PC-3 (cell line): ENCODE measurements at regions not wholly inside any gene's neighbourhood (a gene's known extent, or its start where the extent isn't known, plus 50 kb on each side); places are given as distances from the start of the nearest gene placed in this dataset.
A peak's percentile ranks its signal among the peaks of the same experiment; 100 is the strongest.

Experiments
- ATAC-seq: fragments of 200-7000 bp; cut with Tn5 transposase; 2 replicates; pipeline ENCODE4 v1.9.1; 2020; ENCODE audit warnings: mild to moderate bottlenecking, moderate library complexity
- BruUV-seq: library from RNA; stranded (reverse); fragments of 400-500 nt; replicated peaks from 2 replicates; lab custom pipeline; 2021; lab: Mats Ljungman, UMichigan
- CTCF ChIA-PET: fragments of 300-600 bp; sonication (Branson Sonifier 250); formaldehyde crosslinking; loops from one replicate; lab custom pipeline; 2022; ENCODE audit warnings: antibody characterized with exemption; lab: Charles Lee
- POLR2A ChIA-PET: fragments of 300-600 bp; sonication (Branson Sonifier 250); formaldehyde crosslinking; loops from one replicate; lab custom pipeline; 2022; ENCODE audit warnings: antibody characterized with exemption; ENCODE audit not compliant: unreplicated experiment; lab: Charles Lee
- DNase-seq: peaks from one replicate; pipeline ENCODE4 v3.0.0-alpha.2; 2015
- H2AFZ ChIP-seq: fragments of 300-600 bp; sonication (generic); 2 replicates; pipeline ENCODE4 v1.6.0; 2016; ENCODE audit warnings: antibody characterized with exemption, low read length
- H3F3A ChIP-seq: fragments of 300-600 bp; sonication (generic); one replicate; pipeline ENCODE4 v1.6.0; 2017; ENCODE audit warnings: antibody characterized with exemption, low read length, control low read depth, mild to moderate bottlenecking; ENCODE audit not compliant: unreplicated experiment
- H3K27ac ChIP-seq: fragments of 300-600 bp; sonication (generic); 2 replicates; pipeline ENCODE4 v1.5.1; 2016; ENCODE audit warnings: mild to moderate bottlenecking, low read length
- H3K27me3 ChIP-seq: fragments of 300-600 bp; sonication (generic); 2 replicates; pipeline ENCODE4 v1.6.1; 2016; ENCODE audit warnings: low read length, mixed read lengths
- H3K36me3 ChIP-seq: fragments of 300-600 bp; sonication (generic); 2 replicates; pipeline ENCODE4 v1.6.1; 2016; ENCODE audit warnings: low read depth, mixed run types, low read length, mixed read lengths
- H3K4me1 ChIP-seq: fragments of 300-600 bp; sonication (generic); 2 replicates; pipeline ENCODE4 v1.5.1; 2016; ENCODE audit warnings: low read length; ENCODE audit not compliant: insufficient read depth
- H3K4me2 ChIP-seq: fragments of 300-600 bp; sonication (generic); 2 replicates; pipeline ENCODE4 v1.6.0; 2016; ENCODE audit warnings: low read length
- H3K4me3 ChIP-seq: fragments of 300-600 bp; sonication (generic); 2 replicates; pipeline ENCODE4 v1.5.1; 2016; ENCODE audit warnings: mild to moderate bottlenecking, low read length, mixed read lengths
- H3K79me2 ChIP-seq: fragments of 300-600 bp; sonication (generic); 2 replicates; pipeline ENCODE4 v1.6.1; 2017; ENCODE audit warnings: low read length, mixed read lengths
- H3K9ac ChIP-seq: fragments of 300-600 bp; sonication (generic); 2 replicates; pipeline ENCODE4 v1.6.0; 2016; ENCODE audit warnings: mild to moderate bottlenecking, low read length
- H3K9me2 ChIP-seq: fragments of 300-600 bp; sonication (generic); replicated peaks from 2 replicates; pipeline ENCODE4 v1.6.1; 2016; ENCODE audit warnings: mixed run types, low read length, mixed read lengths
- H3K9me3 ChIP-seq: fragments of 300-600 bp; sonication (generic); 2 replicates; pipeline ENCODE4 v1.6.1; 2016; ENCODE audit warnings: low read length, mixed read lengths
- H4K20me1 ChIP-seq: fragments of 300-600 bp; sonication (generic); 2 replicates; pipeline ENCODE4 v1.6.1; 2016; ENCODE audit warnings: low read length, mixed read lengths
- CTCF ChIP-seq: fragments of 300-600 bp; sonication (generic); conservative IDR thresholded peaks from 2 replicates; pipeline ENCODE4 v1.5.1; 2017; ENCODE audit warnings: antibody characterized with exemption, low read depth, mild to moderate bottlenecking, low read length
- EZH2 ChIP-seq: fragments of 300-600 bp; sonication (generic); IDR thresholded peaks from one replicate; pipeline ENCODE4 v1.6.1; 2017; ENCODE audit warnings: antibody characterized with exemption, mild to moderate bottlenecking, low read length; ENCODE audit not compliant: unreplicated experiment
- EZH2phosphoT487 ChIP-seq: fragments of 300-600 bp; sonication (generic); IDR thresholded peaks from 2 replicates; pipeline ENCODE4 v1.6.1; 2018; ENCODE audit warnings: mild to moderate bottlenecking, antibody characterized with exemption, low read length, borderline replicate concordance
- intact Hi-C: fragments of 100-400 bp; cut with micrococcal nuclease; formaldehyde crosslinking; loops from 2 replicates; pipeline ENCODE4 v1.9.0; 2023

- CTCF ChIA-PET, result no interaction called here
- H3K9ac ChIP-seq, result no peak overlapping the region
- H3K79me2 ChIP-seq, result no peaks in the 10 kb centered on the region
- H2AFZ ChIP-seq, result no peak overlapping the region
- DNase-seq (no peak), ATAC-seq (no peak)
- no peaks in the 10 kb centered on the region for H4K20me1 ChIP-seq
- H3F3A ChIP-seq, result peaks cover 14% of the 10 kb centered on the region
- no peaks in the 10 kb centered on the region for H3K27me3 ChIP-seq
- POLR2A ChIA-PET, result interaction anchor here (0.7 kb wide), 1 partner anchor 947 kb away, joined by 3 read pairs; no protein-coding TSS in a partner anchor
- no TSS peak for BruUV-seq
- no peak overlapping the region for H3K4me3 ChIP-seq
- H3K36me3 ChIP-seq, result no peaks in the 10 kb centered on the region
- no peaks in the 10 kb centered on the region for H3K9me2 ChIP-seq
- no peak overlapping the region for H3K4me2 ChIP-seq
- no peaks in the 10 kb centered on the region for H3K9me3 ChIP-seq
- H3K27ac ChIP-seq, result no peak overlapping the region
- intact Hi-C loops, result no loop called here
- TF ChIP-seq EZH2 (no peak), CTCF (no peak), EZH2phosphoT487 (no peak)
- peaks cover 30% of the 10 kb centered on the region for H3K4me1 ChIP-seq
These were observed 321.5 kb downstream of the SATB1 start for GRCh38 chr3:18103591-18103990.

GRCh38 chr3:18100121-18100520 lies 325.0 kb downstream of the SATB1 start:
- peak; percentile 45 for ATAC-seq
- Histone ChIP-seq H3K27ac (peak overlapping the region; percentile 99), H4K20me1 (no peaks in the 10 kb centered on the region), H3K27me3 (no peaks in the 10 kb centered on the region), H3K79me2 (no peaks in the 10 kb centered on the region), H3K9me2 (no peaks in the 10 kb centered on the region), H3K9ac (peak overlapping the region; percentile 92), H2AFZ (peak overlapping the region; percentile 79), H3K4me1 (peaks cover 39% of the 10 kb centered on the region), H3K4me3 (peak overlapping the region; percentile 41; the same call in 1 of the 2 replicates), H3K4me2 (peak overlapping the region; percentile 77), H3K9me3 (no peaks in the 10 kb centered on the region), H3F3A (peaks cover 16% of the 10 kb centered on the region), H3K36me3 (peaks cover 8% of the 10 kb centered on the region; the same call in 1 of the 2 replicates)
- ChIA-PET POLR2A (interaction anchor here (0.7 kb wide), 1 partner anchor 359 kb away, joined by 3 read pairs; no protein-coding TSS in a partner anchor), CTCF (interaction anchor here (0.7 to 1.3 kb wide), 2 partner anchors 118 to 195 kb away, joined by 3 read pairs; no protein-coding TSS in a partner anchor)
- TF ChIP-seq EZH2 (no peak), EZH2phosphoT487 (no peak), CTCF (no peak)
- no TSS peak for BruUV-seq
- peak; percentile 68 for DNase-seq
- intact Hi-C loops, result loop anchor here (1.0 kb wide), 1 partner anchor 137 kb away; no protein-coding TSS in a partner anchor

GRCh38 chr3:18099611-18100010 lies 325.5 kb downstream of the SATB1 start:
- H3K27me3 ChIP-seq, result no peaks in the 10 kb centered on the region
- peaks cover 16% of the 10 kb centered on the region for H3F3A ChIP-seq
- no peaks in the 10 kb centered on the region for H3K9me3 ChIP-seq
- H3K4me3 ChIP-seq, result peak overlapping the region; percentile 41; the same call in 1 of the 2 replicates
- peak overlapping the region; percentile 99 for H3K27ac ChIP-seq
- POLR2A ChIA-PET, result interaction anchor here (0.6 to 0.7 kb wide), 2 partner anchors 288 to 359 kb away, joined by 3 to 6 read pairs; no protein-coding TSS in a partner anchor
- peaks cover 8% of the 10 kb centered on the region; the same call in 1 of the 2 replicates for H3K36me3 ChIP-seq
- H3K9ac ChIP-seq, result peak overlapping the region; percentile 92
- peak; percentile 57 for DNase-seq
- BruUV-seq, result TSS peak; percentile 92
- no peaks in the 10 kb centered on the region for H3K79me2 ChIP-seq
- intact Hi-C loops, result loop anchor here (1.0 to 10.0 kb wide), 9 partner anchors 25 to 355 kb away; partner anchors contain the start of gene TBC1D5
- no peaks in the 10 kb centered on the region for H3K9me2 ChIP-seq
- ATAC-seq, result peak; percentile 49
- TF ChIP-seq EZH2phosphoT487 (no peak), CTCF (no peak), EZH2 (no peak)
- H3K4me1 ChIP-seq, result peaks cover 39% of the 10 kb centered on the region
- H3K4me2 ChIP-seq, result peak overlapping the region; percentile 77
- peak overlapping the region; percentile 79 for H2AFZ ChIP-seq
- CTCF ChIA-PET, result interaction anchor here (0.6 to 1.3 kb wide), 3 partner anchors 118 to 205 kb away, joined by 3 to 4 read pairs (median 3); no protein-coding TSS in a partner anchor
- no peaks in the 10 kb centered on the region for H4K20me1 ChIP-seq
